Lung (tissue), 11 donors: ENCODE measurements at regions not wholly inside any gene's neighbourhood (a gene's known extent, or its start where the extent isn't known, plus 50 kb on each side); places are given as distances from the start of the nearest gene placed in this dataset.
A peak's percentile ranks its signal among the peaks of the same experiment; 100 is the strongest.
"Not testable (repeated sequence)": the region's sequence is repeated elsewhere in the genome, so short reads cannot be mapped to it uniquely, and the experiment has no call there.

ENCODE experiments used
- ATAC-seq: fragments of 200-7000 bp; cut with Tn5 transposase; one replicate; pipeline ENCODE4 v1.9.1; 2020; ENCODE audit warnings: moderate number of reproducible peaks; ENCODE audit not compliant: insufficient read depth, low FRiP score
- DNase-seq, 3 donors: peaks; one replicate each; pipeline ENCODE4 v3.0.0-alpha.2; 2013 to 2017
- H3K27ac ChIP-seq, 2 donors: one replicate each; pipeline ENCODE4 v1.5.1; 2013; ENCODE audit warnings: mild to moderate bottlenecking in 2 of 2, moderate library complexity in 2 of 2, control low read depth in 1 of 2, inconsistent platforms in 1 of 2, low read depth in 1 of 2, low read length in 1 of 2
- H3K27me3 ChIP-seq, 3 donors: one replicate each; pipeline ENCODE4 v1.5.1; 2013; ENCODE audit warnings: low read length in 2 of 3; ENCODE audit not compliant: control insufficient read depth in 3 of 3, insufficient read depth in 3 of 3
- H3K36me3 ChIP-seq, 4 donors: one replicate each; pipeline ENCODE4 v1.5.1; 2013; ENCODE audit warnings: low read length in 4 of 4, mild to moderate bottlenecking in 1 of 4, moderate library complexity in 1 of 4; ENCODE audit not compliant: control insufficient read depth in 4 of 4, insufficient read depth in 4 of 4
- H3K4me1 ChIP-seq, 5 donors: one replicate each; pipeline ENCODE4 v1.5.1; 2013; ENCODE audit warnings: low read length in 5 of 5, mild to moderate bottlenecking in 2 of 5, moderate library complexity in 1 of 5; ENCODE audit not compliant: control insufficient read depth in 5 of 5, insufficient read depth in 5 of 5
- H3K4me3 ChIP-seq: one replicate; pipeline ENCODE4 v1.5.1; 2013; ENCODE audit warnings: mild to moderate bottlenecking, control low read depth, moderate library complexity
- H3K9ac ChIP-seq, 2 donors: one replicate each; pipeline ENCODE4 v1.5.1; 2013; ENCODE audit warnings: low read length in 2 of 2, control low read depth in 1 of 2; ENCODE audit not compliant: insufficient read depth in 1 of 2
- H3K9me3 ChIP-seq, 4 donors: one replicate each; pipeline ENCODE4 v1.5.1; 2013; ENCODE audit warnings: low read length in 3 of 4, mild to moderate bottlenecking in 1 of 4, moderate library complexity in 1 of 4; ENCODE audit not compliant: control insufficient read depth in 4 of 4, insufficient read depth in 3 of 4
- WGBS, 2 donors: extraction: QIAGEN DNeasy Blood & Tissue Kit; methylation state at CpG; one replicate each; pipeline ENCODE4 v1.1.7; 2013; 5-methylcytosine and 5-hydroxymethylcytosine counted together
- TF ChIP-seq, protein P1 (sequence below): IDR thresholded peaks from 2 replicates; pipeline ENCODE4 v1.5.1; 2012; ENCODE audit warnings: mild to moderate bottlenecking; ENCODE audit errors: control extremely low read depth, extremely low read depth
- donor health status: control.
- donor health status: control.
- donor health status: Bipolar disorder and iron deficiency.
- donor health status: healthy.
- donor health status: DM: yes; HTN: yes; CAD: no.

DNA sequence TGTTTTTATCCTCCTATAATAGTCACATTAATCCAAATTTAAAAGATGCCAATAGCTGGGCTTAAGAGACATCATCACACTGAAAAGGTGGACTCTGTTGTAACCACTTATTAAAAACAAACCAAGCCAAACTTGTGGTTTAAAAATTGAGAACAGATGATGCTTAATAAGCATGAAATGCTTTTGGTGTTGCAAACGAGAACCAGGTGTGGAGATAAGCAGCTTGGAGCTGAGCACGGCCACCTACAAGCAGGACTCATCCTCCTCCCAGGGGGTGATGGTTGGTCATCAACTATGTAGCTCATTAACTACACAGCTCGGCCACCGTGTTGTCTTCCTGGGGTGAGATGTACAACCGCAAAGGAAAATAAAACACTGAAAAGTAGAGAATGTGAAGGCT, 154.4 kb downstream of the NPR3 start:
- 81 to 90% methylated on average over 5 of the region's 5 CpGs for WGBS, 2 donors
- H3K36me3 ChIP-seq: no peaks in the 10 kb centered on the region
- ATAC-seq (no peak), DNase-seq (no peak)
- H3K4me3 ChIP-seq: no peak overlapping the region
- H3K4me1 ChIP-seq: no peaks in the 10 kb centered on the region
- no peak overlapping the region for H3K9ac ChIP-seq
- TF ChIP-seq, protein P1, sequence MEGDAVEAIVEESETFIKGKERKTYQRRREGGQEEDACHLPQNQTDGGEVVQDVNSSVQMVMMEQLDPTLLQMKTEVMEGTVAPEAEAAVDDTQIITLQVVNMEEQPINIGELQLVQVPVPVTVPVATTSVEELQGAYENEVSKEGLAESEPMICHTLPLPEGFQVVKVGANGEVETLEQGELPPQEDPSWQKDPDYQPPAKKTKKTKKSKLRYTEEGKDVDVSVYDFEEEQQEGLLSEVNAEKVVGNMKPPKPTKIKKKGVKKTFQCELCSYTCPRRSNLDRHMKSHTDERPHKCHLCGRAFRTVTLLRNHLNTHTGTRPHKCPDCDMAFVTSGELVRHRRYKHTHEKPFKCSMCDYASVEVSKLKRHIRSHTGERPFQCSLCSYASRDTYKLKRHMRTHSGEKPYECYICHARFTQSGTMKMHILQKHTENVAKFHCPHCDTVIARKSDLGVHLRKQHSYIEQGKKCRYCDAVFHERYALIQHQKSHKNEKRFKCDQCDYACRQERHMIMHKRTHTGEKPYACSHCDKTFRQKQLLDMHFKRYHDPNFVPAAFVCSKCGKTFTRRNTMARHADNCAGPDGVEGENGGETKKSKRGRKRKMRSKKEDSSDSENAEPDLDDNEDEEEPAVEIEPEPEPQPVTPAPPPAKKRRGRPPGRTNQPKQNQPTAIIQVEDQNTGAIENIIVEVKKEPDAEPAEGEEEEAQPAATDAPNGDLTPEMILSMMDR: no peak
- peaks cover 0 to 2% (median 0%) of the 10 kb centered on the region in 4 donors for H3K9me3 ChIP-seq
- no peak overlapping the region for H3K27ac ChIP-seq
- no peaks in the 10 kb centered on the region for H3K27me3 ChIP-seq

DNA sequence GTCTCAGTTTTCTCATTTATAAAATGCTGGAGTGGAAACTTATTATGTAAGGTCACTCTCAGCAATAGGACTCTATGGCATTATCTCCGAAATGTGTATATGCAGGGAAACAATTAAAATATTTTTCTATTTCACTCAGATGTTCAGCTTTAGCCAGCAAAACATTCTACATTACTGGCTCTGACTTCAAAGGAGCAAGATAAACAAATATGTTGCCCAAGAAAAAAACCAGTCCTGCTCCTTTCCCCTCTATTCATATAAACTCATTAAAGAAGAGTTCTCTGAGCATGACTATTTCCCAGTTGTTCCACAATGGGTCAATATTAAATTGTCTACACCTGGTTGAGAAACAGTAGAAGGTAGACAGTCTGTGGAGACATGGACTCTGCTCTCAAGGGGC, 155.0 kb downstream of the NPR3 start:
- peak in 2 of 3 donors; percentile 63 to 68 for DNase-seq

DNA sequence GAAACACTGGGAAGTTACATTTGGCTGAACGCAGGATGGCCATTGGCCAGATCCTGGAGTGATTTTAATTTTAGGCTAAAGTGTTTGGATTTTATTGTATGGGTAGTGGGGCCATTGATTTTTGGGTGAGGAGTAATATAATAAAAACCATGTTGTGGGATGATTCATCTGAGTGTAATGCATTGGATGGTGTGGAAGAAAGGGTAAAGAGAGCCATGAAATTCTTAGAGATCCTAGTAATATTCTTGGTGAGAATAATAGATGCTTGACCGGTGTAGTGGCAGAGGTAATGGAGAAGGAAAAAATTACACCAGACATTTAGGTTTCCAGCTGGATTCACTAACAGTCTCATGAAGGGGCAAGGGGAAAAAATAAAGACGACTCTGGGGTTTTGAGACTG, 158.1 kb downstream of the NPR3 start:
- TF ChIP-seq, protein P1: no peak
- Histone ChIP-seq H3K9me3 (peaks cover 0 to 5% (median 2%) of the 10 kb centered on the region in 4 donors), H3K36me3 (no peaks in the 10 kb centered on the region), H3K27ac (no peak overlapping the region), H3K4me1 (no peaks in the 10 kb centered on the region), H3K27me3 (no peaks in the 10 kb centered on the region), H3K9ac (no peak overlapping the region), H3K4me3 (no peak overlapping the region)
- 91 to 92% methylated on average over 3 of the region's 3 CpGs for WGBS, 2 donors
- ATAC-seq: no peak
- DNase-seq: no peak

More for the DNA sequence above, 155.0 kb downstream of the NPR3 start:
- no peak for ATAC-seq
- WGBS, 2 donors: 67 to 77% methylated on average over 1 of the region's 1 CpG
- Histone ChIP-seq H3K4me3 (no peak overlapping the region), H3K4me1 (no peaks in the 10 kb centered on the region), H3K36me3 (no peaks in the 10 kb centered on the region), H3K9me3 (peaks cover 0 to 3% (median 0%) of the 10 kb centered on the region in 4 donors), H3K27ac (no peak overlapping the region), H3K27me3 (no peaks in the 10 kb centered on the region), H3K9ac (no peak overlapping the region)
- TF ChIP-seq, protein P1: no peak

DNA sequence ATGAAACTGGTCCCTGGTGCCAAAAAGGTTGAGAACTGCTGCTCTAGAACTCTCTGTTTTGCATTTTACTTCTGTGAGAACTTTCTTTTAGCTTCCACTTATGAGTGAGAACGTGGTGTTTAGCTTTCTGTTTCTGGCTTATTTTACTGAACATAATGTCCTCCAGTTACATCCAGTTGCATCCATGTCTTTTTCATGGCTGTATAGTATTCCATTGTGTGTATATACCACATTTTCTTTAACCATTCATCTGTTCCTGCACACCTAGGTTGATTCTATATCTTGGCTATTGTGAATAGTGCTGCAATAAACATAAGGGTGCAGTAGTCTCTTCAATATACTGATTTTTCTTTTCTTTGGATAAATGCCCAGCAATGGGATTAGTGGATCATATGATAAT, 165.7 kb downstream of the NPR3 start:
- no peak overlapping the region for H3K27ac ChIP-seq
- WGBS, 2 donors: 53 to 64% methylated on average over 1 of the region's 1 CpG
- peaks cover 0 to 5% (median 2%) of the 10 kb centered on the region in 4 donors for H3K9me3 ChIP-seq
- no peak overlapping the region for H3K4me3 ChIP-seq
- no peaks in the 10 kb centered on the region for H3K36me3 ChIP-seq
- H3K9ac ChIP-seq: no peak overlapping the region
- H3K4me1 ChIP-seq: no peaks in the 10 kb centered on the region
- TF ChIP-seq, protein P1: no peak
- no peaks in the 10 kb centered on the region for H3K27me3 ChIP-seq
- ATAC-seq (no peak), DNase-seq (no peak)

DNA sequence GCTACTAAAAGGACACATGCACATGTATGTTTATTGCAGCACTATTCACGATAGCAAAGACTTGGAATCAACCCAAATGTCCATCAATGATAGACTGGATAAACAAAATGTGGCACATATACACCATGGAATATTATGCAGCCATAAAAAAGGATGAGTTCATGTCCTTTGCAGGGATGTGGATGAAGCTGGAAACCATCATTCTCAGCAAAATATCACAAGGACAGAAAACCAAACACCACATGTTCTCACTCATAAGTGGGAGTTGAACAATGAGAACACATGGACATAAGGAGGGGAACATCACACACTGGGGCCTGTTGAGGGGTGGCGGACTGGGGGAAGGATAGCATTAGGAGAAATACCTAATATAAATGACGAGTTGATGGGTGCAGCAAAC, 168.2 kb downstream of the NPR3 start:
- not testable (repeated sequence) for H3K27ac ChIP-seq, H3K36me3 ChIP-seq, H3K4me1 ChIP-seq, H3K9me3 ChIP-seq, H3K9ac ChIP-seq, ATAC-seq, H3K4me3 ChIP-seq, H3K27me3 ChIP-seq, DNase-seq
- WGBS, 2 donors: 82 to 89% methylated on average over 3 of the region's 3 CpGs
